ENCODE measurements at regions not wholly inside any gene's neighbourhood (a gene's known extent, or its start where the extent isn't known, plus 50 kb on each side); places are given as distances from the start of the nearest gene placed in this dataset.

DNA sequence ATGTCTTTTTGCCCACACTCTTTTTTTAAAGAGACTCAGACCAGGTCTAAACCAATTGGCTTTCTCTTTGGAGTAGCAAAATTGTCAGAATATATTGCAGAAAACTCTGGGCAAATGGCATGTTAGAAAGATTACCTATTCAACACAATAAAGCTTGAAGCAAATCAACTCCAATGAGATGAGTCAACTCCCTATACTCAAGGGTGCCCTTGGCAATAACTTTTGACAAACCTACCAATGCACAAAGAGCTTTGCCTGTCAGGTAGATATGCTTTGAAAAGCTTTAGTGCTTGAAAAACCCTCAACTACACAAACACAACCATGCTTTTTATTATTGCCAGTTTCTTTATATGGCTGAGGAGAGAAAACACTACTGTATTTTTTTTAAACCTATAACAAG, 137.7 kb upstream of the GRM7 start:
- intact Hi-C loops (cut with DNase I) = no loop called here
- TF ChIP-seq, protein P1, sequence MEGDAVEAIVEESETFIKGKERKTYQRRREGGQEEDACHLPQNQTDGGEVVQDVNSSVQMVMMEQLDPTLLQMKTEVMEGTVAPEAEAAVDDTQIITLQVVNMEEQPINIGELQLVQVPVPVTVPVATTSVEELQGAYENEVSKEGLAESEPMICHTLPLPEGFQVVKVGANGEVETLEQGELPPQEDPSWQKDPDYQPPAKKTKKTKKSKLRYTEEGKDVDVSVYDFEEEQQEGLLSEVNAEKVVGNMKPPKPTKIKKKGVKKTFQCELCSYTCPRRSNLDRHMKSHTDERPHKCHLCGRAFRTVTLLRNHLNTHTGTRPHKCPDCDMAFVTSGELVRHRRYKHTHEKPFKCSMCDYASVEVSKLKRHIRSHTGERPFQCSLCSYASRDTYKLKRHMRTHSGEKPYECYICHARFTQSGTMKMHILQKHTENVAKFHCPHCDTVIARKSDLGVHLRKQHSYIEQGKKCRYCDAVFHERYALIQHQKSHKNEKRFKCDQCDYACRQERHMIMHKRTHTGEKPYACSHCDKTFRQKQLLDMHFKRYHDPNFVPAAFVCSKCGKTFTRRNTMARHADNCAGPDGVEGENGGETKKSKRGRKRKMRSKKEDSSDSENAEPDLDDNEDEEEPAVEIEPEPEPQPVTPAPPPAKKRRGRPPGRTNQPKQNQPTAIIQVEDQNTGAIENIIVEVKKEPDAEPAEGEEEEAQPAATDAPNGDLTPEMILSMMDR (IDR thresholded peaks at IDR 0.05; ENCODE audit: borderline replicate concordance, extremely low read depth, insufficient read depth) = no peak
- H3K27me3 ChIP-seq (ENCODE audit: control insufficient read depth, insufficient read depth, low read length) = no peaks in the 10 kb centered on the region
- no peak overlapping the region for H3K27ac ChIP-seq (ENCODE audit: low read depth in 2 of 2, low read length in 2 of 2)
- FAIRE-seq (no peak), DNase-seq (no peak)
- no peaks in the 10 kb centered on the region for H3K9me3 ChIP-seq (ENCODE audit: control insufficient read depth in 2 of 3, insufficient read depth in 1 of 3, low read length in 3 of 3)
- H3K4me3 ChIP-seq (ENCODE audit: low read length in 3 of 3) = no peak overlapping the region
- H3K9ac ChIP-seq (ENCODE audit: low read length in 3 of 3) = no peak overlapping the region
- H3K36me3 ChIP-seq (ENCODE audit: control insufficient read depth in 2 of 3, insufficient read depth in 3 of 3, low read length in 3 of 3) = no peaks in the 10 kb centered on the region
- H3K4me1 ChIP-seq (ENCODE audit: control insufficient read depth in 2 of 3, insufficient read depth in 2 of 3, low read depth in 1 of 3, low read length in 3 of 3) = no peaks in the 10 kb centered on the region

DNA sequence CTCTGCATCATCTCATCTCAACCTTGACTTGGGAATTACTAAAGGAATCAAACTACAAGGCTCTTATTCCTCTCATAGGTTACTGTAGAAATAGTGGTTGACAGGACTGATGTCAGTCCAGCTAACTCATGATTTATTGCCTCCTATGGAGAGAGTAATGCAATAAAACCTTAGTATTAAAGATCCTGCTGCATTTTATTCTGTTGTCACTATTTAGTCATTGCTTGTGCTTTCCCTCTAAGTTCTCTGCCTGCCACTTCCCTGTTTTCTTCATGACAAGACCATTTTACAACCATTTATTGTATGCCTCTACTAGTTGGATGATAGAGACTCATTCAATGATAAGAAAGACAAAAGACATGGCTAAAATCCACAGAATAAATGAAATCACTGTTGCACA, 134.1 kb upstream of the GRM7 start:
- no peaks in the 10 kb centered on the region for H3K4me1 ChIP-seq (ENCODE audit: control insufficient read depth in 2 of 3, insufficient read depth in 2 of 3, low read depth in 1 of 3, low read length in 3 of 3)
- DNase-seq (no peak), FAIRE-seq (no peak)
- no peak overlapping the region for H3K9ac ChIP-seq (ENCODE audit: low read length in 3 of 3)
- no peak overlapping the region for H3K4me3 ChIP-seq (ENCODE audit: low read length in 3 of 3)
- intact Hi-C loops (cut with DNase I) = no loop called here
- no peak overlapping the region for H3K27ac ChIP-seq (ENCODE audit: low read depth in 2 of 2, low read length in 2 of 2)
- no peaks in the 10 kb centered on the region for H3K36me3 ChIP-seq (ENCODE audit: control insufficient read depth in 2 of 3, insufficient read depth in 3 of 3, low read length in 3 of 3)
- TF ChIP-seq, protein P1 (IDR thresholded peaks at IDR 0.05; ENCODE audit: borderline replicate concordance, extremely low read depth, insufficient read depth) = no peak
- H3K27me3 ChIP-seq (ENCODE audit: control insufficient read depth, insufficient read depth, low read length) = no peaks in the 10 kb centered on the region
- no peaks in the 10 kb centered on the region for H3K9me3 ChIP-seq (ENCODE audit: control insufficient read depth in 2 of 3, insufficient read depth in 1 of 3, low read length in 3 of 3)

DNA sequence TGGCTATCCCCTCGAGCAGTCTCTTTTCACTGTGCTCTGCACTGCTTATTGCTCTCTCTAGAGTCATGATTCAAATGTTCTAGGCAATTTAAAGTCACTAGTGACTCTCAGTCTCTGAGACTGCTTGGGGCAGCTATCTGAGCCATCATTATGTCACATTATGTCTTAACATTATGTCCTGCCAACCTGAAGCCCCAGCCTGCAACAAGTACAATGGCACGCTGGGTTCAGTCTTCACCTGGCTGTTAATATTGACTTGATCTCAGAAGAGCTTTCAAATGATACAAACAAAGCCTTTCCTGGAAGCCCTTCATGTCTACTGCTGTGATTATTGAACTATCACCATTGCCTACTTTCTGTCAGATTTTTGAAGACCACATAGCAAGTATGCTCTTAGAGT, 128.1 kb upstream of the GRM7 start:
- FAIRE-seq = no peak
- intact Hi-C loops (cut with DNase I) = no loop called here
- TF ChIP-seq, protein P1 (IDR thresholded peaks at IDR 0.05; ENCODE audit: borderline replicate concordance, extremely low read depth, insufficient read depth) = no peak

DNA sequence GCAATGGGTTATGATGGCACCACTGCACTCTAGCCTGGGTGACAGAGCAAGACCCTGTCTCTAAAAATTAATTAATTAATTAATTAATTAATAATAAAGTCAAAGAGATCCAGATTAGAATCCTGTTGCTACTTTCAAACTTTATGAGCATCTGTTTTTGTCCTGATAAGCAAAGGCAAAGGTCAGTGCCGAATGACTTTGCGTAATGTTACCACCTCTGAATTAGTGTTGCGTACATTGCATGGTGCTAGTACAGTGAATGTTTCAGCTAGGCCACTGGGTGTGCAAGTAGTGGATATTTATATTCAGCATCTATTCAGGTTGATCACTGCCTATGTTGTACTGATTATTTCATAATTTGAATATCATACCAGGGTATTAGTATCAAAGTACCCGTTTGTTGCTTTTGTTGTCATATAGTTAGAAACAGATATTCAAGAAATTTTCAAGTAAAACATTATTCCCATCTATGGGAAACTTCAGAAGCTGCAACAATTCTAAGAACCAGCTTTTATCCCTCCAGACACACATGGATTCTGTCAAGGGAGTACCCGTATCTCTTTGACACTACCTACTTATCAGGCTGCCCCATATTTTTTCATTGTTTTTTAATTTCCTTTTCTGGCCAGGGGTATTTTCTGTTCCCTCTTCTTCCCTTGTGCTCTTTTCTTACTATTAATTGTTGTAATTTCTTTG, 127.1 kb upstream of the GRM7 start:
- no peaks in the 10 kb centered on the region for H3K36me3 ChIP-seq (ENCODE audit: control insufficient read depth in 2 of 3, insufficient read depth in 3 of 3, low read length in 3 of 3)
- FAIRE-seq (no peak), DNase-seq (no peak)
- no peak overlapping the region for H3K4me3 ChIP-seq (ENCODE audit: low read length in 3 of 3)
- intact Hi-C loops (cut with DNase I) = no loop called here
- H3K4me1 ChIP-seq (ENCODE audit: control insufficient read depth in 2 of 3, insufficient read depth in 2 of 3, low read depth in 1 of 3, low read length in 3 of 3) = no peaks in the 10 kb centered on the region
- H3K9me3 ChIP-seq (ENCODE audit: control insufficient read depth in 2 of 3, insufficient read depth in 1 of 3, low read length in 3 of 3) = no peaks in the 10 kb centered on the region
- no peaks in the 10 kb centered on the region for H3K27me3 ChIP-seq (ENCODE audit: control insufficient read depth, insufficient read depth, low read length)
- TF ChIP-seq, protein P1 (IDR thresholded peaks at IDR 0.05; ENCODE audit: borderline replicate concordance, extremely low read depth, insufficient read depth) = no peak
- no peak overlapping the region for H3K27ac ChIP-seq (ENCODE audit: low read depth in 2 of 2, low read length in 2 of 2)
- no peak overlapping the region for H3K9ac ChIP-seq (ENCODE audit: low read length in 3 of 3)

More for the DNA sequence above, 128.1 kb upstream of the GRM7 start:
- Histone ChIP-seq H3K4me3 (ENCODE audit: low read length in 3 of 3) (no peak overlapping the region), H3K9me3 (ENCODE audit: control insufficient read depth in 2 of 3, insufficient read depth in 1 of 3, low read length in 3 of 3) (no peaks in the 10 kb centered on the region), H3K9ac (ENCODE audit: low read length in 3 of 3) (no peak overlapping the region), H3K36me3 (ENCODE audit: control insufficient read depth in 2 of 3, insufficient read depth in 3 of 3, low read length in 3 of 3) (no peaks in the 10 kb centered on the region), H3K27ac (ENCODE audit: low read depth in 2 of 2, low read length in 2 of 2) (no peak overlapping the region), H3K4me1 (ENCODE audit: control insufficient read depth in 2 of 3, insufficient read depth in 2 of 3, low read depth in 1 of 3, low read length in 3 of 3) (no peaks in the 10 kb centered on the region), H3K27me3 (ENCODE audit: control insufficient read depth, insufficient read depth, low read length) (no peaks in the 10 kb centered on the region)
- no peak for DNase-seq

Data from kidney (tissue), 13 donors.